Mesenchymal stem cell (in vitro differentiated cells and primary cell): ENCODE measurements at regions not wholly inside any gene's neighbourhood (a gene's known extent, or its start where the extent isn't known, plus 50 kb on each side); places are given as distances from the start of the nearest gene placed in this dataset.

Experiments used
- DNase-seq: peaks from one replicate; pipeline ENCODE4 v3.0.0-alpha.2; 2013
- H2AFZ ChIP-seq: one replicate; pipeline ENCODE4 v1.6.1; 2013; ENCODE audit warnings: low read depth, mild to moderate bottlenecking, control low read depth, inconsistent platforms, low read length, moderate library complexity
- H2AK5ac ChIP-seq: 2 replicates; pipeline ENCODE4 v1.6.1; 2013; ENCODE audit warnings: low read length, moderate library complexity, mild to moderate bottlenecking, inconsistent platforms; ENCODE audit not compliant: severe bottlenecking
- H2BK120ac ChIP-seq: one replicate; pipeline ENCODE4 v1.6.1; 2013; ENCODE audit warnings: low read depth, mild to moderate bottlenecking, inconsistent platforms, low read length, moderate library complexity
- H2BK12ac ChIP-seq, 2 experiments: one replicate each; pipeline ENCODE4 v1.6.1; 2013; ENCODE audit warnings: inconsistent platforms in 2 of 2, low read length in 2 of 2, mild to moderate bottlenecking in 2 of 2, moderate library complexity in 2 of 2, control low read depth in 1 of 2
- H2BK15ac ChIP-seq: one replicate; pipeline ENCODE4 v1.6.1; 2013; ENCODE audit warnings: mild to moderate bottlenecking, low read depth, inconsistent platforms; ENCODE audit not compliant: poor library complexity, severe bottlenecking
- H2BK5ac ChIP-seq: 2 replicates; pipeline ENCODE4 v1.6.1; 2013; ENCODE audit warnings: low read depth, mild to moderate bottlenecking, low read length, control low read depth, inconsistent platforms; ENCODE audit not compliant: poor library complexity, severe bottlenecking
- H3K14ac ChIP-seq, 2 experiments: one replicate each; pipeline ENCODE4 v1.6.1; 2013; ENCODE audit warnings: inconsistent platforms in 2 of 2, low read length in 2 of 2, control low read depth in 1 of 2, mild to moderate bottlenecking in 1 of 2, moderate library complexity in 1 of 2
- H3K18ac ChIP-seq, 2 experiments: one replicate each; pipeline ENCODE4 v1.6.1; 2013; ENCODE audit warnings: inconsistent platforms in 2 of 2, low read length in 2 of 2, control low read depth in 1 of 2, low read depth in 1 of 2, mild to moderate bottlenecking in 1 of 2
- H3K23ac ChIP-seq, 2 experiments: one replicate each; pipeline ENCODE4 v1.6.1; 2013; ENCODE audit warnings: inconsistent platforms in 2 of 2, low read length in 2 of 2, mild to moderate bottlenecking in 2 of 2, moderate library complexity in 2 of 2, control low read depth in 1 of 2
- H3K27ac ChIP-seq: 2 replicates; pipeline ENCODE4 v1.5.1; 2013; ENCODE audit warnings: mild to moderate bottlenecking, moderate library complexity, low read length, control low read depth, inconsistent platforms; ENCODE audit not compliant: poor library complexity, severe bottlenecking
- H3K27me3 ChIP-seq, 2 experiments: 2 replicates each; pipeline versions ENCODE4 v1.6.1 to v1.7.0; 2013; ENCODE audit warnings: low read length in 2 of 2, mild to moderate bottlenecking in 2 of 2, moderate library complexity in 2 of 2, control low read depth in 1 of 2, inconsistent platforms in 1 of 2; ENCODE audit not compliant: control insufficient read depth in 1 of 2, insufficient read depth in 1 of 2
- H3K36me3 ChIP-seq, 2 experiments: 2 replicates each; pipeline versions ENCODE4 v1.6.1 to v1.7.0; 2013; ENCODE audit warnings: low read length in 2 of 2, control low read depth in 1 of 2, inconsistent platforms in 1 of 2, low read depth in 1 of 2, mild to moderate bottlenecking in 1 of 2; ENCODE audit not compliant: insufficient read depth in 2 of 2, control insufficient read depth in 1 of 2
- H3K4ac ChIP-seq, 2 experiments: one replicate each; pipeline ENCODE4 v1.6.1; 2013; ENCODE audit warnings: inconsistent platforms in 2 of 2, low read length in 2 of 2, mild to moderate bottlenecking in 2 of 2, moderate library complexity in 2 of 2, control low read depth in 1 of 2, low read depth in 1 of 2
- H3K4me1 ChIP-seq: 2 replicates; pipeline ENCODE4 v1.6.1; 2013; ENCODE audit warnings: low read depth, low read length, control low read depth; ENCODE audit not compliant: control insufficient read depth, insufficient read depth
- H3K4me2 ChIP-seq: 2 replicates; pipeline ENCODE4 v1.6.1; 2013; ENCODE audit warnings: low read length, mild to moderate bottlenecking, inconsistent platforms; ENCODE audit not compliant: poor library complexity, severe bottlenecking
- H3K4me3 ChIP-seq, 2 experiments: 2 replicates each; pipeline versions ENCODE4 v1.5.1 to v1.7.0; 2013; ENCODE audit warnings: low read length in 2 of 2, mild to moderate bottlenecking in 2 of 2, control low read depth in 1 of 2, low read depth in 1 of 2; ENCODE audit not compliant: insufficient read depth in 1 of 2
- H3K79me1 ChIP-seq: replicated peaks from 2 replicates; pipeline ENCODE4 v1.6.1; 2013; ENCODE audit warnings: mild to moderate bottlenecking, control low read depth, low read length, inconsistent platforms; ENCODE audit not compliant: poor library complexity, severe bottlenecking
- H3K9ac ChIP-seq: 2 replicates; pipeline ENCODE4 v1.7.0; 2013; ENCODE audit warnings: mild to moderate bottlenecking, low read length, moderate library complexity
- H3K9me3 ChIP-seq: 2 replicates; pipeline ENCODE4 v1.7.0; 2013; ENCODE audit warnings: mild to moderate bottlenecking, low read length; ENCODE audit not compliant: control insufficient read depth
- H4K8ac ChIP-seq: one replicate; pipeline ENCODE4 v1.6.1; 2013; ENCODE audit warnings: inconsistent platforms, mild to moderate bottlenecking, low read length, moderate library complexity
- H4K91ac ChIP-seq: one replicate; pipeline ENCODE4 v1.6.1; 2013; ENCODE audit warnings: mild to moderate bottlenecking, low read length, inconsistent platforms
- WGBS: methylation state at CpG from one replicate; pipeline ENCODE4 v1.1.7; 2013; ENCODE audit warnings: mixed read lengths; 5-methylcytosine and 5-hydroxymethylcytosine counted together

DNA sequence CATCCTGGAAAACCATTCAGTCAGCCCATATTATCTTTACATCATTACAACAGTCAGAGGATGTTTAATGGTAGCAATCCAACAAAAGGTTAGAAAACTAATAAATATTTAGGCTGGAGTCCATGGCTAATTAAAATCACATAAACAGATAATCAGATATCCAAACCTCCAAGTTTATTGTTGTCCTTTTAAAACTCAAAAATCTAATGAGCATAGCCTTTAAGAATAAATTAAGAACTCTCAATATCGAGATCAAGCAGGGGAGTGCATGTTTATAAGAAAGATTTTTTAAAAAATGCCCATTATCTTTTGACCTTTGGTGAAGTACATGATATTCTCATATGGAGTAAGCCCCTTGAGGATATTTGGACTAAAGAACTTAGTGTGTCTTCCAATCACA lies 842.9 kb upstream of the SEMA6A start:
- no peak overlapping the region for H3K23ac ChIP-seq
- no CpG with 5 or more reads among the region's 1 CpG for WGBS
- H2BK15ac ChIP-seq, result no peak overlapping the region
- H3K14ac ChIP-seq, result no peak overlapping the region
- no peak overlapping the region for H3K4ac ChIP-seq
- H3K4me3 ChIP-seq, result no peak overlapping the region
- no peak overlapping the region for H3K18ac ChIP-seq
- H2AK5ac ChIP-seq, result no peak overlapping the region
- H3K4me2 ChIP-seq, result no peak overlapping the region
- no peak overlapping the region for H3K9ac ChIP-seq
- no peak overlapping the region for H2BK12ac ChIP-seq
- H3K27me3 ChIP-seq, result no peaks in the 10 kb centered on the region
- no peak overlapping the region for H2AFZ ChIP-seq
- no peak overlapping the region for H3K27ac ChIP-seq
- no peaks in the 10 kb centered on the region for H3K36me3 ChIP-seq
- no peaks in the 10 kb centered on the region for H3K4me1 ChIP-seq
- no peak overlapping the region for H2BK120ac ChIP-seq
- H3K9me3 ChIP-seq, result peaks cover 13% of the 10 kb centered on the region
- no peak overlapping the region for H4K91ac ChIP-seq
- no peaks in the 10 kb centered on the region for H3K79me1 ChIP-seq
- H2BK5ac ChIP-seq, result no peak overlapping the region
- no peak for DNase-seq
- H4K8ac ChIP-seq, result no peak overlapping the region

DNA sequence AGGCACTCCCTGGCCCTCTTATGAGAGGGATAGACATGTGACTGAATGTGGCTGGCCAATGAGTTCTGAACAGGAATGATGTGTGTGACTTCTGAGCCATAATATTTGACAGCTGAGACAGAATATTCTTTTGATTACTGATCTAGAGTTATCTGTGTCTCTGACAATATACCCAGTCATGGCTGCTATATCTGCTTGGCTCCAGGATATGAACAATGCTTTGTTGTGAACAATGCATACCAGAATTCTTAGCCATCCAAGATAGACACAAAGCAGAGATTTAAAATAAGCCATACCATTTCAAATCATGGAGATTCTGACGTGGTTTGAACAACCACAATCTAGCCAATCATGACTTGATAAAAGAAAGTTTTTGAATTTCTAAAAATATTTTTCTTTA lies 840.3 kb upstream of the SEMA6A start:
- Histone ChIP-seq H3K23ac (no peak overlapping the region), H2BK12ac (no peak overlapping the region), H2BK120ac (no peak overlapping the region), H4K8ac (no peak overlapping the region), H3K18ac (no peak overlapping the region), H3K9ac (no peak overlapping the region), H3K4ac (no peak overlapping the region), H4K91ac (no peak overlapping the region), H2AFZ (no peak overlapping the region), H3K27ac (no peak overlapping the region), H3K36me3 (no peaks in the 10 kb centered on the region), H3K27me3 (no peaks in the 10 kb centered on the region), H3K79me1 (no peaks in the 10 kb centered on the region), H3K4me1 (no peaks in the 10 kb centered on the region), H3K9me3 (no peaks in the 10 kb centered on the region), H3K14ac (no peak overlapping the region), H2BK5ac (no peak overlapping the region), H3K4me3 (no peak overlapping the region), H2AK5ac (no peak overlapping the region), H2BK15ac (no peak overlapping the region), H3K4me2 (no peak overlapping the region)
- no peak for DNase-seq
- WGBS, result no CpG with 5 or more reads among the region's 1 CpG

DNA sequence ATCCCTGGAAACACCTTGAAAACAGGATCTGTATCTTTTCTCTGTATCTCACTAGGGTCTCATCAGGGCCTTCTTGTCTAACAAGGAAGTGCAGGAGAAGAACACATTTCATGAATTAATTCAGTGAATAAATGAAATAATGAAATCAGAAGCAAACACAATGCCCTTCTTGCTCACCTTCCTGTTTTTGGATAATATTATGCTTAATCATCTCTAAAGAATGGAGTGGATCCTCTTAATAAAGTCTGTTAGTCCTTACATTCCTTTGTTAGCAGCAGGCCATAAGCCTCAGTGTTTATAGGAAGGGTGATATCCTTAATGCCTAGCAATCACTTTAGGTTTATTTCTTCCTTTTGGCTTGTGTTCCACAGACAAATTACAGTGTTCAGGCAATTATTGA lies 837.1 kb upstream of the SEMA6A start:
- Histone ChIP-seq H3K4me2 (no peak overlapping the region), H3K4ac (no peak overlapping the region), H2BK15ac (no peak overlapping the region), H2BK12ac (no peak overlapping the region), H2BK5ac (no peak overlapping the region), H3K36me3 (no peaks in the 10 kb centered on the region), H3K4me3 (no peak overlapping the region), H3K27ac (no peak overlapping the region), H3K9ac (no peak overlapping the region), H3K23ac (no peak overlapping the region), H3K18ac (peak overlapping the region in 1 of 2 experiments; percentile 34), H2BK120ac (no peak overlapping the region), H3K4me1 (no peaks in the 10 kb centered on the region), H3K9me3 (no peaks in the 10 kb centered on the region), H3K79me1 (no peaks in the 10 kb centered on the region), H2AK5ac (no peak overlapping the region), H2AFZ (no peak overlapping the region), H3K27me3 (no peaks in the 10 kb centered on the region), H3K14ac (no peak overlapping the region), H4K8ac (no peak overlapping the region), H4K91ac (no peak overlapping the region)
- no peak for DNase-seq

DNA sequence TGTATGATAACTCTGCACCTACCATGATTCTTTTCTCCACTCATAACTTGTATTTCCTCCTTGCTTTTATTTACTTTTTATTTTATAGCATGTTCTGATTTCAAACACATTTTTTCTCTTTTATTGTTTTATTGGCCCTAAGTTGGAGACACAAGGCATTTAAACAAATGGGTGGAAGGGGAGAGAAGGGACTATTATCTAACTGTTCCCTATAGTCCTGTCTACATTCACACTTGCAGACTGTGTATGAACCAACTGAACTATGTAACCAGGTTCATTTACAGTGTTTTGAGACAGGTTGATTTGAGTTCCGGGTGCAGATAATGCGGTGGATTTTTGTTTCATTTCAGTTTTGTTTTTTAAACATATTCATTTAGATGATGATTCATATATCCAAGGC lies 830.6 kb upstream of the SEMA6A start:
- Histone ChIP-seq H3K27me3 (no peaks in the 10 kb centered on the region), H4K8ac (no peak overlapping the region), H4K91ac (no peak overlapping the region), H2BK15ac (no peak overlapping the region), H2AFZ (no peak overlapping the region), H3K36me3 (no peaks in the 10 kb centered on the region), H2BK120ac (no peak overlapping the region), H3K9ac (no peak overlapping the region), H3K27ac (no peak overlapping the region), H3K18ac (no peak overlapping the region), H3K4me2 (no peak overlapping the region), H3K79me1 (no peaks in the 10 kb centered on the region), H2AK5ac (no peak overlapping the region), H3K23ac (no peak overlapping the region), H3K4me3 (no peak overlapping the region), H2BK12ac (no peak overlapping the region), H3K4me1 (no peaks in the 10 kb centered on the region), H3K4ac (no peak overlapping the region), H3K9me3 (no peaks in the 10 kb centered on the region), H3K14ac (no peak overlapping the region), H2BK5ac (no peak overlapping the region)
- no peak for DNase-seq
- 100% methylated on average over 2 of the region's 2 CpGs for WGBS
